ENCODE measurements at regions not wholly inside any gene's neighbourhood (a gene's known extent, or its start where the extent isn't known, plus 50 kb on each side); places are given as distances from the start of the nearest gene placed in this dataset.

GRCh38 chr6:80543598-80544222 is 437.2 kb downstream of the BCKDHB start:
- Histone ChIP-seq H3K4me2 (ENCODE audit: low read length) (no peak overlapping the region), H3K9me2 (ENCODE audit: insufficient read depth, low read length) (no peaks in the 10 kb centered on the region), H3K9ac (ENCODE audit: low read length) (no peak overlapping the region), H3K27me3 (ENCODE audit: insufficient read depth, low read depth, low read length) (no peaks in the 10 kb centered on the region), H3K9me3 (ENCODE audit: low read length) (no peaks in the 10 kb centered on the region), H4K20me1 (ENCODE audit: insufficient read depth) (no peaks in the 10 kb centered on the region), H3K36me3 (ENCODE audit: insufficient read depth, low read length) (no peaks in the 10 kb centered on the region), H3K27ac (ENCODE audit: low read length) (no peak overlapping the region), H3K4me3 (ENCODE audit: low read length) (no peak overlapping the region), H3F3A (ENCODE audit: insufficient read depth, low read length, poor library complexity, severe bottlenecking) (no peaks in the 10 kb centered on the region), H3K79me2 (replicated peaks; ENCODE audit: insufficient read depth, low read length) (no peaks in the 10 kb centered on the region), H2AFZ (ENCODE audit: low read depth, low read length) (no peak overlapping the region)
- TF ChIP-seq RAD21 (conservative IDR thresholded peaks at IDR 0.05) (no peak), EZH2 (IDR thresholded peaks at IDR 0.05; ENCODE audit: borderline replicate concordance, insufficient read depth, low read length, poor library complexity, severe bottlenecking) (no peak), REST (IDR thresholded peaks at IDR 0.05; ENCODE audit: borderline replicate concordance) (no peak), POLR2AphosphoS5 (IDR thresholded peaks at IDR 0.05) (no peak), CTCF (IDR thresholded peaks at IDR 0.05; ENCODE audit: poor library complexity, severe bottlenecking) (no peak)

- no peak overlapping the region for H3K27ac ChIP-seq (ENCODE audit: low read length)
- H3K4me3 ChIP-seq (ENCODE audit: low read length): no peak overlapping the region
- H3K36me3 ChIP-seq (ENCODE audit: insufficient read depth, low read length): no peaks in the 10 kb centered on the region
- no peak overlapping the region for H2AFZ ChIP-seq (ENCODE audit: low read depth, low read length)
- no peak overlapping the region for H3K9ac ChIP-seq (ENCODE audit: low read length)
- H4K20me1 ChIP-seq (ENCODE audit: insufficient read depth): no peaks in the 10 kb centered on the region
- no peak overlapping the region for H3K4me2 ChIP-seq (ENCODE audit: low read length)
- H3K27me3 ChIP-seq (ENCODE audit: insufficient read depth, low read depth, low read length): no peaks in the 10 kb centered on the region
- no peaks in the 10 kb centered on the region for H3F3A ChIP-seq (ENCODE audit: insufficient read depth, low read length, poor library complexity, severe bottlenecking)
- no peak for TF ChIP-seq POLR2AphosphoS5 (IDR thresholded peaks at IDR 0.05)
- no peak for TF ChIP-seq REST (IDR thresholded peaks at IDR 0.05; ENCODE audit: borderline replicate concordance)
- no peak for TF ChIP-seq CTCF (IDR thresholded peaks at IDR 0.05; ENCODE audit: poor library complexity, severe bottlenecking)
- TF ChIP-seq EZH2 (IDR thresholded peaks at IDR 0.05; ENCODE audit: borderline replicate concordance, insufficient read depth, low read length, poor library complexity, severe bottlenecking): no peak
- no peak for TF ChIP-seq EP300 (conservative IDR thresholded peaks at IDR 0.05; ENCODE audit: poor library complexity, severe bottlenecking)
- TF ChIP-seq RAD21 (conservative IDR thresholded peaks at IDR 0.05): no peak
- H3K9me3 ChIP-seq (ENCODE audit: low read length): no peaks in the 10 kb centered on the region
- no peaks in the 10 kb centered on the region for H3K79me2 ChIP-seq (replicated peaks; ENCODE audit: insufficient read depth, low read length)
- H3K9me2 ChIP-seq (ENCODE audit: insufficient read depth, low read length): no peaks in the 10 kb centered on the region
These were observed 436.7 kb downstream of the BCKDHB start for GRCh38 chr6:80543151-80543550.
